ENCODE measurements at regions not wholly inside any gene's neighbourhood (a gene's known extent, or its start where the extent isn't known, plus 50 kb on each side); places are given as distances from the start of the nearest gene placed in this dataset.

DNA sequence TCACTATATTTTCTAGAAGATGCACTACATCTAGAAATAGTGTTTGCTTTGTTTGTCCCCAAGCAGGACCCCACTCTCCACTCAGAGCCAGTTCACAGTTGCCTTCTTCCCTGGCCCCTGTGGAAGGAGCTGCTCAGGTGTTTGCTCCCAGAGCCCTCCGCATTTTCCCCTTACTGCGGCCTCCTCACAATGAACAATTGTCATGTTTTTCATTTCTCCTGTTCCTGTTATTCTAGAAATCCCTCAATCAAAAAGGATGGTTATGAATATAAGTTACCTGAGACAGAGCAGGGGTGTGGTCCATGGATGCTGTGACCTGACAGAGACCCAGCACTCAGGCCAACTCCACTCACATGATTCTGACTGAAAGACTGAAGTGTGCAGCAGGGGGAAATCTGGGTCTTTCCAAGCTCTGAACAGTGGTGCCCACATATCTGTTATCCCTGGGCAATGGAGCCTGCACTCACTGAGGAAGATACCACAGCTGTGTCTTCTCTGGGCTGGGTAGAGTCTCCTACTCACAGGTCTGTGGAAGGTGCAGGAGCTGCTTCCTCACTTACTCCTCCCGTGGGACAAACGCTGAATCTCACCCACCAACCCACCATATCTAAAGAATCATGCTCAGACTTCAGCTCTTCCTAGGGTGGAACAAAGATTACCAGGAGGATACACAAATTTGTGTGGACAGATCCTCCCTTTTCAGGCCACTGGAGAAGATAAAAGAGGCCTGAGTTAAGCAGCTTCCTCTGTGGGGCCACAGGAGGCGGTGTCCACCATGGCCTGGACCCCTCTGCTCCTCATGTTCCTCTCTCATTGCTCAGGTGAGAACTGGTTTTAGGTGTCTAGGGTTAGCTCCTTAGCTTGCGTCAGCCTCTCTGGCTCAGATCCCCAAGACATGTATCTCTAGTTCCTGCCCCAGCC is 87.1 kb upstream of the TOP3B start:
- no peak overlapping the region for H3K4me2 ChIP-seq (ENCODE audit: low read length)
- H2AFZ ChIP-seq (ENCODE audit: low read depth, low read length), result no peak overlapping the region
- no peaks in the 10 kb centered on the region for H3K36me3 ChIP-seq (ENCODE audit: insufficient read depth, low read length)
- H3K9me3 ChIP-seq (ENCODE audit: low read length), result no peaks in the 10 kb centered on the region
- TF ChIP-seq, protein P1, sequence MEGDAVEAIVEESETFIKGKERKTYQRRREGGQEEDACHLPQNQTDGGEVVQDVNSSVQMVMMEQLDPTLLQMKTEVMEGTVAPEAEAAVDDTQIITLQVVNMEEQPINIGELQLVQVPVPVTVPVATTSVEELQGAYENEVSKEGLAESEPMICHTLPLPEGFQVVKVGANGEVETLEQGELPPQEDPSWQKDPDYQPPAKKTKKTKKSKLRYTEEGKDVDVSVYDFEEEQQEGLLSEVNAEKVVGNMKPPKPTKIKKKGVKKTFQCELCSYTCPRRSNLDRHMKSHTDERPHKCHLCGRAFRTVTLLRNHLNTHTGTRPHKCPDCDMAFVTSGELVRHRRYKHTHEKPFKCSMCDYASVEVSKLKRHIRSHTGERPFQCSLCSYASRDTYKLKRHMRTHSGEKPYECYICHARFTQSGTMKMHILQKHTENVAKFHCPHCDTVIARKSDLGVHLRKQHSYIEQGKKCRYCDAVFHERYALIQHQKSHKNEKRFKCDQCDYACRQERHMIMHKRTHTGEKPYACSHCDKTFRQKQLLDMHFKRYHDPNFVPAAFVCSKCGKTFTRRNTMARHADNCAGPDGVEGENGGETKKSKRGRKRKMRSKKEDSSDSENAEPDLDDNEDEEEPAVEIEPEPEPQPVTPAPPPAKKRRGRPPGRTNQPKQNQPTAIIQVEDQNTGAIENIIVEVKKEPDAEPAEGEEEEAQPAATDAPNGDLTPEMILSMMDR (IDR thresholded peaks at IDR 0.05; ENCODE audit: poor library complexity, severe bottlenecking), result no peak
- TF ChIP-seq RAD21 (conservative IDR thresholded peaks at IDR 0.05), result no peak
- H3K27me3 ChIP-seq (ENCODE audit: insufficient read depth, low read depth, low read length), result peaks cover 2% of the 10 kb centered on the region
- H3K4me3 ChIP-seq (ENCODE audit: low read length), result no peak overlapping the region
- no peaks in the 10 kb centered on the region for H3F3A ChIP-seq (ENCODE audit: insufficient read depth, low read length, poor library complexity, severe bottlenecking)
- no peaks in the 10 kb centered on the region for H3K9me2 ChIP-seq (ENCODE audit: insufficient read depth, low read length)
- no peak overlapping the region for H3K9ac ChIP-seq (ENCODE audit: low read length)
- no peaks in the 10 kb centered on the region for H3K79me2 ChIP-seq (replicated peaks; ENCODE audit: insufficient read depth, low read length)
- H4K20me1 ChIP-seq (ENCODE audit: insufficient read depth), result no peaks in the 10 kb centered on the region
- H3K27ac ChIP-seq (ENCODE audit: low read length), result no peak overlapping the region

DNA sequence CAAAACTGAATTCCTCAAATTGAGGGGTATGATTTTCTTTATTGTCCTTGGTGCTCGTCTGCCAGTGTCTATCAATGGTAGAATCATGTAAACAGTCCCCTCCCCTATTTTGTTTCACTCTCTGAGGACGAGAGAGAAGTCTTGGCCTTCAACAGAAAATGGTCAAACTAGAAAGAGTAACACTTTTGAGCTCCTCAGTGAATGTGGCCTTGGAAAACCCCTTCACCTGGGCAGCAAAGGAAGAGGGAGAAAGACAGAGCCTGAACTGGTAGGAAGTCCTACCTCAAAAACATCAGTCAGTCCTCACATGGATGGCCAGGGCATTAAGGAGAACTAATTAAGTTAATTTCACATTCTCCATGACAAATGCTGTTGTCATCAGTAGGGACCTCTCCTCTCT is 86.1 kb upstream of the TOP3B start:
- TF ChIP-seq SMC3 (conservative IDR thresholded peaks at IDR 0.05; ENCODE audit: poor library complexity) (no peak), MXI1 (conservative IDR thresholded peaks at IDR 0.05; ENCODE audit: poor library complexity, severe bottlenecking) (no peak), TAF1 (IDR thresholded peaks at IDR 0.05; ENCODE audit: low read depth) (no peak), EZH2 (IDR thresholded peaks at IDR 0.05; ENCODE audit: borderline replicate concordance, insufficient read depth, low read length, poor library complexity, severe bottlenecking) (no peak), EP300 (conservative IDR thresholded peaks at IDR 0.05; ENCODE audit: poor library complexity, severe bottlenecking) (no peak), RAD21 (conservative IDR thresholded peaks at IDR 0.05) (no peak), POLR2AphosphoS5 (IDR thresholded peaks at IDR 0.05) (no peak)
- TF ChIP-seq, protein P1 (IDR thresholded peaks at IDR 0.05; ENCODE audit: poor library complexity, severe bottlenecking), result no peak
- TF ChIP-seq, protein P2, sequence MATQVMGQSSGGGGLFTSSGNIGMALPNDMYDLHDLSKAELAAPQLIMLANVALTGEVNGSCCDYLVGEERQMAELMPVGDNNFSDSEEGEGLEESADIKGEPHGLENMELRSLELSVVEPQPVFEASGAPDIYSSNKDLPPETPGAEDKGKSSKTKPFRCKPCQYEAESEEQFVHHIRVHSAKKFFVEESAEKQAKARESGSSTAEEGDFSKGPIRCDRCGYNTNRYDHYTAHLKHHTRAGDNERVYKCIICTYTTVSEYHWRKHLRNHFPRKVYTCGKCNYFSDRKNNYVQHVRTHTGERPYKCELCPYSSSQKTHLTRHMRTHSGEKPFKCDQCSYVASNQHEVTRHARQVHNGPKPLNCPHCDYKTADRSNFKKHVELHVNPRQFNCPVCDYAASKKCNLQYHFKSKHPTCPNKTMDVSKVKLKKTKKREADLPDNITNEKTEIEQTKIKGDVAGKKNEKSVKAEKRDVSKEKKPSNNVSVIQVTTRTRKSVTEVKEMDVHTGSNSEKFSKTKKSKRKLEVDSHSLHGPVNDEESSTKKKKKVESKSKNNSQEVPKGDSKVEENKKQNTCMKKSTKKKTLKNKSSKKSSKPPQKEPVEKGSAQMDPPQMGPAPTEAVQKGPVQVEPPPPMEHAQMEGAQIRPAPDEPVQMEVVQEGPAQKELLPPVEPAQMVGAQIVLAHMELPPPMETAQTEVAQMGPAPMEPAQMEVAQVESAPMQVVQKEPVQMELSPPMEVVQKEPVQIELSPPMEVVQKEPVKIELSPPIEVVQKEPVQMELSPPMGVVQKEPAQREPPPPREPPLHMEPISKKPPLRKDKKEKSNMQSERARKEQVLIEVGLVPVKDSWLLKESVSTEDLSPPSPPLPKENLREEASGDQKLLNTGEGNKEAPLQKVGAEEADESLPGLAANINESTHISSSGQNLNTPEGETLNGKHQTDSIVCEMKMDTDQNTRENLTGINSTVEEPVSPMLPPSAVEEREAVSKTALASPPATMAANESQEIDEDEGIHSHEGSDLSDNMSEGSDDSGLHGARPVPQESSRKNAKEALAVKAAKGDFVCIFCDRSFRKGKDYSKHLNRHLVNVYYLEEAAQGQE (IDR thresholded peaks at IDR 0.05; ENCODE audit: borderline replicate concordance), result no peak
- no peaks in the 10 kb centered on the region for H3K9me3 ChIP-seq (ENCODE audit: low read length)
- H3K9me2 ChIP-seq (ENCODE audit: insufficient read depth, low read length), result no peaks in the 10 kb centered on the region
- H3K9ac ChIP-seq (ENCODE audit: low read length), result no peak overlapping the region
- no peak overlapping the region for H3K4me2 ChIP-seq (ENCODE audit: low read length)
- H3K27me3 ChIP-seq (ENCODE audit: insufficient read depth, low read depth, low read length), result peaks cover 2% of the 10 kb centered on the region
- H3K4me3 ChIP-seq (ENCODE audit: low read length), result no peak overlapping the region
- H2AFZ ChIP-seq (ENCODE audit: low read depth, low read length), result no peak overlapping the region
- H3K79me2 ChIP-seq (replicated peaks; ENCODE audit: insufficient read depth, low read length), result no peaks in the 10 kb centered on the region
- H3F3A ChIP-seq (ENCODE audit: insufficient read depth, low read length, poor library complexity, severe bottlenecking), result no peaks in the 10 kb centered on the region
- H4K20me1 ChIP-seq (ENCODE audit: insufficient read depth), result no peaks in the 10 kb centered on the region
- H3K27ac ChIP-seq (ENCODE audit: low read length), result no peak overlapping the region
- H3K36me3 ChIP-seq (ENCODE audit: insufficient read depth, low read length), result no peaks in the 10 kb centered on the region
